ENCODE measurements at regions not wholly inside any gene's neighbourhood (a gene's known extent, or its start where the extent isn't known, plus 50 kb on each side); places are given as distances from the start of the nearest gene placed in this dataset.
"Not testable (repeated sequence)": the region's sequence is repeated elsewhere in the genome, so short reads cannot be mapped to it uniquely, and the experiment has no call there.

DNA sequence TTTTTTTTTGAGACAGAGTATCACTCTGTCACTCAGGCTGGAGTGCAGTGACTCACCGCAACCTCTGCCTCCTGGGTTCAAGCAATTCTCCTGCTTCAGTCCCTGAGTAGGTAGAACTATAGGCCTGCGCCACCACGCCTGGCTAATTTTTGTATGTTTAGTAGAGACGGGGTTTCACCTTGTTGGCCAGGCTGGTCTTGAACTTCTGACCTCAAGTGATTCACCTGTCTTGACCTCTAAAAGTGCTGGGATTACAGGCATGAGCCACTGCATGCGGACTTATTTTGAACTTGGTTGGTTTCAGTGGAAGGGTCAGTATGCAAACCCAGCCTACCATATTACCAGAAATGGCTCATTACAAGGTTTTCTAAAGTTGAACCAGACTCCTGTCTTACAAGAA lies 61.6 kb upstream of the GBA3 start:
- not testable (repeated sequence) for H3K4me1 ChIP-seq (ENCODE audit: low read depth); H3K36me3 ChIP-seq; DNase-seq (ENCODE audit: low read depth in 1 of 2, low spot score in 1 of 2); H3K27me3 ChIP-seq; H3K9me3 ChIP-seq (ENCODE audit: low read depth); H3K4me3 ChIP-seq; H3K27ac ChIP-seq

DNA sequence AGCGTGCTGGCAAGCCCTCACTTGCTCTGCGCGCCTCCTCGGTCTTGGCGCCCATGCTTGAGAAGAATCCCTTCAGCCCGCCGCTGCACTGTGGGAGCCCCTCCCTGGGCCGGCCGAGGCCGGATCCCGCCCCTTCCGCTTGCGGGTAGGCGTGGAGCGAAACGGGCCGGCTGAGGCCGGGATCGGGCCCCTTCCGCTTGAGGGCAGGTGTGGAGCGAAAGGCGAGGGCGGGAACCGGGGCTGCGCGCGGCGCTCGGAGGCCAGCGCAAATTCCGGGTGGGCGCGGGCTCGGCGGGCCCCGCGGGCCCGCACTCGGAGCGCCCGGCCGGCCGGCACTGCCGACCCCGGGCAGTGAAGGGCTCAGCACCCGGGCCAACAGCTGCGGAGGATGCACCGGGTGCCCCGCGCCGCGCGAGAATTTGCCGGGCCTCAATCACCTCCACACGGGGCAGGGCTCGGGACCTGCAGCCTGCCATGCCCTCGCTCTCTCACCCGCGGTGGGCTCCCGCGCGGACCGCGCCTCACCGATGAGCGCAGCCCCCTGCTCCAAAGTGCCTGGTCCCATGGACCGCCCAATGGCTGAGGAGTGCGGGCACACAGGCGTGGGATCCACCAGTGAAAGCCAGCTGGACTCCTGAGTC lies 58.1 kb upstream of the GBA3 start:
- H3K36me3 ChIP-seq = no peaks in the 10 kb centered on the region
- DNase-seq (ENCODE audit: low read depth in 1 of 2, low spot score in 1 of 2) = peak in 1 of 2 donors; percentile 8
- H3K4me3 ChIP-seq = no peak overlapping the region
- TF ChIP-seq, protein P1, sequence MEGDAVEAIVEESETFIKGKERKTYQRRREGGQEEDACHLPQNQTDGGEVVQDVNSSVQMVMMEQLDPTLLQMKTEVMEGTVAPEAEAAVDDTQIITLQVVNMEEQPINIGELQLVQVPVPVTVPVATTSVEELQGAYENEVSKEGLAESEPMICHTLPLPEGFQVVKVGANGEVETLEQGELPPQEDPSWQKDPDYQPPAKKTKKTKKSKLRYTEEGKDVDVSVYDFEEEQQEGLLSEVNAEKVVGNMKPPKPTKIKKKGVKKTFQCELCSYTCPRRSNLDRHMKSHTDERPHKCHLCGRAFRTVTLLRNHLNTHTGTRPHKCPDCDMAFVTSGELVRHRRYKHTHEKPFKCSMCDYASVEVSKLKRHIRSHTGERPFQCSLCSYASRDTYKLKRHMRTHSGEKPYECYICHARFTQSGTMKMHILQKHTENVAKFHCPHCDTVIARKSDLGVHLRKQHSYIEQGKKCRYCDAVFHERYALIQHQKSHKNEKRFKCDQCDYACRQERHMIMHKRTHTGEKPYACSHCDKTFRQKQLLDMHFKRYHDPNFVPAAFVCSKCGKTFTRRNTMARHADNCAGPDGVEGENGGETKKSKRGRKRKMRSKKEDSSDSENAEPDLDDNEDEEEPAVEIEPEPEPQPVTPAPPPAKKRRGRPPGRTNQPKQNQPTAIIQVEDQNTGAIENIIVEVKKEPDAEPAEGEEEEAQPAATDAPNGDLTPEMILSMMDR (IDR thresholded peaks at IDR 0.05; ENCODE audit: low read depth, low read length) = no peak
- H3K27ac ChIP-seq = no peak overlapping the region
- H3K4me1 ChIP-seq (ENCODE audit: low read depth) = no peaks in the 10 kb centered on the region
- no peaks in the 10 kb centered on the region for H3K27me3 ChIP-seq
- H3K9me3 ChIP-seq (ENCODE audit: low read depth) = no peaks in the 10 kb centered on the region

- not testable (repeated sequence) for H3K27ac ChIP-seq; H3K36me3 ChIP-seq; H3K27me3 ChIP-seq; DNase-seq (ENCODE audit: low read depth in 1 of 2, low spot score in 1 of 2); H3K9me3 ChIP-seq (ENCODE audit: low read depth); H3K4me1 ChIP-seq (ENCODE audit: low read depth); H3K4me3 ChIP-seq
Measured at GRCh38 chr4:22635182-22635549, 57.6 kb upstream of the GBA3 start.

GRCh38 chr4:22635692-22636091 lies 57.0 kb upstream of the GBA3 start:
- H3K4me1 ChIP-seq (ENCODE audit: low read depth) = no peaks in the 10 kb centered on the region
- TF ChIP-seq, protein P1 (IDR thresholded peaks at IDR 0.05; ENCODE audit: low read depth, low read length) = no peak
- DNase-seq (ENCODE audit: low read depth in 1 of 2, low spot score in 1 of 2) = no peak
- H3K27ac ChIP-seq = no peak overlapping the region
- no peaks in the 10 kb centered on the region for H3K36me3 ChIP-seq
- H3K27me3 ChIP-seq = no peaks in the 10 kb centered on the region
- no peak overlapping the region for H3K4me3 ChIP-seq
- no peaks in the 10 kb centered on the region for H3K9me3 ChIP-seq (ENCODE audit: low read depth)

- TF ChIP-seq, protein P1 (IDR thresholded peaks at IDR 0.05; ENCODE audit: low read depth, low read length) = no peak
Measured at GRCh38 chr4:22637306-22637705, 55.4 kb upstream of the GBA3 start.

More at GRCh38 chr4:22637306-22637705, 55.4 kb upstream of the GBA3 start:
- Histone ChIP-seq H3K4me3 (no peak overlapping the region), H3K9me3 (ENCODE audit: low read depth) (no peaks in the 10 kb centered on the region), H3K4me1 (ENCODE audit: low read depth) (no peaks in the 10 kb centered on the region), H3K36me3 (no peaks in the 10 kb centered on the region), H3K27me3 (no peaks in the 10 kb centered on the region), H3K27ac (no peak overlapping the region)
- DNase-seq (ENCODE audit: low read depth in 1 of 2, low spot score in 1 of 2) = no peak

All from cardiac muscle cell (in vitro differentiated cells and primary cell).